ENCODE measurements at regions not wholly inside any gene's neighbourhood (a gene's known extent, or its start where the extent isn't known, plus 50 kb on each side); places are given as distances from the start of the nearest gene placed in this dataset.

DNA sequence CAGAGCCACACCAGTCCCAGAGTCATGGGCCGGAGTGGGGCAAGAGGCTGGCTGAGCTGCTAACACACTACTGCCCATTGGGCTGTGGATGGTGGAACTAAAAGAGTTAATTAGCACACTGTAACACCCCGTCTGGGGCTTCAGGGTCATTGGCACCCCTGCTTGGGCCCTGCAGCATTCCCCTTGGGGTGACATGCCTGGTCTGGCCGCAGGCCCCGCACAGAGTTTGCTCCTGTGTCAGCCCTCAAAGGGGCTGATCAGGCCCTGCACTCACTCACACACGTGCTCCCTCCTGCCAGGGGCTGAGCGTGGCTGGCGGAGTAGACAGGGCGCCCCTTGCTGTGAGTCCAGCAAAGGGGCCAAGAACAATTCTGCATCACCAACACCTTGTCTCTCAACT is 1499.6 kb upstream of the TMEM132C start:
- Histone ChIP-seq H3K23ac (ENCODE audit: low read depth, low read length, poor library complexity) (no peak overlapping the region), H4K91ac (ENCODE audit: low read depth, low read length, poor library complexity) (no peak overlapping the region), H3K4me3 (ENCODE audit: low read length in 2 of 2) (no peak overlapping the region), H2BK5ac (ENCODE audit: low read length) (no peak overlapping the region), H4K8ac (ENCODE audit: low read depth, low read length) (no peak overlapping the region), H3K36me3 (replicated peaks in 1 of 2; ENCODE audit: control insufficient read depth in 2 of 2, insufficient read depth in 2 of 2, low read length in 2 of 2) (no peaks in the 10 kb centered on the region), H3K4ac (ENCODE audit: low read length) (no peak overlapping the region), H3K27me3 (ENCODE audit: control insufficient read depth in 3 of 3, insufficient read depth in 3 of 3, low read depth in 1 of 3, low read length in 3 of 3) (no peaks in the 10 kb centered on the region), H3K4me1 (ENCODE audit: control insufficient read depth in 2 of 2, insufficient read depth in 1 of 2, low read depth in 1 of 2, low read length in 2 of 2) (no peaks in the 10 kb centered on the region), H2AK5ac (ENCODE audit: low read depth, low read length) (no peak overlapping the region), H2BK15ac (ENCODE audit: low read length) (no peak overlapping the region), H2AFZ (ENCODE audit: low read length) (no peak overlapping the region), H3K14ac (ENCODE audit: low read length) (no peak overlapping the region), H2BK12ac (ENCODE audit: low read length) (no peak overlapping the region), H3K27ac (replicated peaks; ENCODE audit: low read length) (no peak overlapping the region), H2BK120ac (ENCODE audit: low read depth, low read length) (no peak overlapping the region), H3K4me2 (ENCODE audit: insufficient read depth, low read length, poor library complexity, severe bottlenecking) (no peak overlapping the region), H3K18ac (ENCODE audit: low read length) (peak overlapping the region; percentile 41), H3K9me3 (replicated peaks in 1 of 2; ENCODE audit: control insufficient read depth in 2 of 2, insufficient read depth in 1 of 2, low read depth in 1 of 2, low read length in 2 of 2) (peaks cover 0 to 8% of the 10 kb centered on the region in 2 donors), H3K9ac (ENCODE audit: low read depth, low read length, poor library complexity) (no peak overlapping the region), H3K79me1 (ENCODE audit: low read depth, low read length) (no peaks in the 10 kb centered on the region)
- no peak for DNase-seq (ENCODE audit: low spot score)
- no CpG with 5 or more reads among the region's 8 CpGs for WGBS, 2 donors (ENCODE audit: extremely low coverage in 2 of 2, insufficient read length in 2 of 2, insufficient replicate concordance in 1 of 2)

DNA sequence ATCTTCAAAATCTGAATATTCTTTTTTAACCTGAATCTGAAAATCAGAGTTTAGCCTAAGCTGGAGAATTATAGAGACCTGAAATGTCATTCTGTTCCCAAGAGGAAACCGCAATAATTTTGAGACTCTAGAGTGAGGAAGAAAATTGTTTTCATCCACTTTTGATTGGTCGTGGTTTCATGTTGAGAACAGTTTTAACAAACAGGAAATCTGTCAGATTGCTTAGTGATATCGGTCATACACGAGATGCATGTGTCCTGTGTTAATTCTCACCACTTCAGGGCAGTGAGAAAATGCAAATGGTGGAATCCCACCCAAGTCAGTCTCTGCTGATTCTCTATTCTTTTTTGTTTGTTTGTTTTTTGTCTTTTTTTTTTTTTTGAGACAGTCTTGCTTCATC is 1498.5 kb upstream of the TMEM132C start:
- H4K91ac ChIP-seq (ENCODE audit: low read depth, low read length, poor library complexity): no peak overlapping the region
- no peak overlapping the region for H3K23ac ChIP-seq (ENCODE audit: low read depth, low read length, poor library complexity)
- no peak overlapping the region for H2BK120ac ChIP-seq (ENCODE audit: low read depth, low read length)
- H3K9ac ChIP-seq (ENCODE audit: low read depth, low read length, poor library complexity): no peak overlapping the region
- H4K8ac ChIP-seq (ENCODE audit: low read depth, low read length): no peak overlapping the region
- no peaks in the 10 kb centered on the region for H3K27me3 ChIP-seq (ENCODE audit: control insufficient read depth in 3 of 3, insufficient read depth in 3 of 3, low read depth in 1 of 3, low read length in 3 of 3)
- no peak overlapping the region for H3K27ac ChIP-seq (replicated peaks; ENCODE audit: low read length)
- no peak overlapping the region for H2BK5ac ChIP-seq (ENCODE audit: low read length)
- H2AK5ac ChIP-seq (ENCODE audit: low read depth, low read length): no peak overlapping the region
- H2AFZ ChIP-seq (ENCODE audit: low read length): no peak overlapping the region
- DNase-seq (ENCODE audit: low spot score): no peak
- H3K4me2 ChIP-seq (ENCODE audit: insufficient read depth, low read length, poor library complexity, severe bottlenecking): no peak overlapping the region
- H3K4me3 ChIP-seq (ENCODE audit: low read length in 2 of 2): no peak overlapping the region
- H3K36me3 ChIP-seq (replicated peaks in 1 of 2; ENCODE audit: control insufficient read depth in 2 of 2, insufficient read depth in 2 of 2, low read length in 2 of 2): no peaks in the 10 kb centered on the region
- peaks cover 0 to 6% of the 10 kb centered on the region in 2 donors for H3K9me3 ChIP-seq (replicated peaks in 1 of 2; ENCODE audit: control insufficient read depth in 2 of 2, insufficient read depth in 1 of 2, low read depth in 1 of 2, low read length in 2 of 2)
- H3K4ac ChIP-seq (ENCODE audit: low read length): no peak overlapping the region
- H2BK12ac ChIP-seq (ENCODE audit: low read length): no peak overlapping the region
- no CpG with 5 or more reads among the region's 4 CpGs for WGBS, 2 donors (ENCODE audit: extremely low coverage in 2 of 2, insufficient read length in 2 of 2, insufficient replicate concordance in 1 of 2)
- H3K4me1 ChIP-seq (ENCODE audit: control insufficient read depth in 2 of 2, insufficient read depth in 1 of 2, low read depth in 1 of 2, low read length in 2 of 2): no peaks in the 10 kb centered on the region
- H3K14ac ChIP-seq (ENCODE audit: low read length): no peak overlapping the region
- H2BK15ac ChIP-seq (ENCODE audit: low read length): no peak overlapping the region
- no peaks in the 10 kb centered on the region for H3K79me1 ChIP-seq (ENCODE audit: low read depth, low read length)
- H3K18ac ChIP-seq (ENCODE audit: low read length): no peak overlapping the region

DNA sequence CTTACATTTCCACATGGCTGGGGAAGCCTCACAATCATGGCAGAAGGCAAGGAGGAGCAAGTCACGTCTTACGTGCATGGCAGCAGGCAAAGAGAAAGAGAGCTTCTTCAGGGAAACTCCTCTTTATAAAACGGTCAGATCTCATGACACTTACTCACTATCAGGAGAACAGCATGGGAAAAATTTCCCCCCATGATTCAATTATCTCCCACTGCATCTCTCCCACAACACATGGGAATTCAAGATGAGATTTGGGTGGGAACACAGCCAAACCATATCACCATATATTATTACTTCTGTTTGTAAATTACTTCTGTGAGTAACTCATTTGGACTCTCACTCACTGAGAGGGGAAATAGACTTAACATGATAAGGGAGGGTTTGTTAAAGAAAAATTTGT is 1496.8 kb upstream of the TMEM132C start:
- Histone ChIP-seq H2BK120ac (ENCODE audit: low read depth, low read length) (no peak overlapping the region), H2BK12ac (ENCODE audit: low read length) (no peak overlapping the region), H3K4ac (ENCODE audit: low read length) (no peak overlapping the region), H3K4me3 (ENCODE audit: low read length in 2 of 2) (no peak overlapping the region), H4K91ac (ENCODE audit: low read depth, low read length, poor library complexity) (no peak overlapping the region), H3K4me2 (ENCODE audit: insufficient read depth, low read length, poor library complexity, severe bottlenecking) (no peak overlapping the region), H3K27ac (replicated peaks; ENCODE audit: low read length) (no peak overlapping the region), H3K4me1 (ENCODE audit: control insufficient read depth in 2 of 2, insufficient read depth in 1 of 2, low read depth in 1 of 2, low read length in 2 of 2) (no peaks in the 10 kb centered on the region), H3K23ac (ENCODE audit: low read depth, low read length, poor library complexity) (no peak overlapping the region), H2AFZ (ENCODE audit: low read length) (no peak overlapping the region), H4K8ac (ENCODE audit: low read depth, low read length) (no peak overlapping the region), H3K18ac (ENCODE audit: low read length) (no peak overlapping the region), H3K79me1 (ENCODE audit: low read depth, low read length) (no peaks in the 10 kb centered on the region), H3K36me3 (replicated peaks in 1 of 2; ENCODE audit: control insufficient read depth in 2 of 2, insufficient read depth in 2 of 2, low read length in 2 of 2) (no peaks in the 10 kb centered on the region), H2BK5ac (ENCODE audit: low read length) (no peak overlapping the region), H2BK15ac (ENCODE audit: low read length) (no peak overlapping the region), H3K9ac (ENCODE audit: low read depth, low read length, poor library complexity) (no peak overlapping the region), H3K9me3 (replicated peaks in 1 of 2; ENCODE audit: control insufficient read depth in 2 of 2, insufficient read depth in 1 of 2, low read depth in 1 of 2, low read length in 2 of 2) (peaks cover 0 to 4% of the 10 kb centered on the region in 2 donors), H2AK5ac (ENCODE audit: low read depth, low read length) (no peak overlapping the region), H3K14ac (ENCODE audit: low read length) (no peak overlapping the region), H3K27me3 (ENCODE audit: control insufficient read depth in 3 of 3, insufficient read depth in 3 of 3, low read depth in 1 of 3, low read length in 3 of 3) (no peaks in the 10 kb centered on the region)
- no CpG with 5 or more reads among the region's 3 CpGs for WGBS, 2 donors (ENCODE audit: extremely low coverage in 2 of 2, insufficient read length in 2 of 2, insufficient replicate concordance in 1 of 2)
- DNase-seq (ENCODE audit: low spot score): no peak

DNA sequence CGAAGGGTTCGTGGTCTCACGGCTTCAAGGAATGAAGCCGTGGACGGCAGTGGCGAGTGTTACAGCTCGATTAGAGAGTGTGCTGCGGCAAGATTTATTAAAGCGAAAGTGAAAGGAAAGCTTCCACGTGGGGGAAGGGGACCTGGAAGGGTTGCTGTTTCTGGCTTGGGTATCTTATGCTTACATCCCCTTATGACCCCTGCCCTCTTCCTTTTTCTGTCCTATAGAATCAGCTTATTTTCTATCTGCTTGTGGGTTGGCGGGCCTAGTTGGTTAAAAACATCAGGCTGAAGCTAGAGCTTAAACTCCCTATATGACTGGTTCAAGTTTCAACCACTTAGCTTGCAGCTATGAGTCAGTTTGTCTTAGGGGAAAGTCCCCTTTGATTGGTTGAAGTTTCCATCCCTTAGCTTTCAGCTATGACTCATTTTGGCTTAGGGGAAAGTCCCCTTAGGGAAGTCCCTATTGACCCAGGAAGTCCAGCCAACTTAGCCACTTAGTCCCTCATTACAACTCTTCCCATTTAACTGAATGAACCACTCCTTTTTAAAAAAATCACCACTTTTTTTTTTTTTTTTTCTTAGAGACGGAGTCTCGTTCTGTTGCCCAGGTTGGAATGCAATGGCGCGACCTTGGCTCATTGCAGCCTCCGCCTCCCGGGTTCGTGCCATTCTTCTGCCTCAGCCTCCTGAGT is 1494.7 kb upstream of the TMEM132C start:
- no peak for DNase-seq (ENCODE audit: low spot score)

More for the DNA sequence above, 1494.7 kb upstream of the TMEM132C start:
- Histone ChIP-seq H3K18ac (ENCODE audit: low read length) (no peak overlapping the region), H2BK5ac (ENCODE audit: low read length) (no peak overlapping the region), H3K23ac (ENCODE audit: low read depth, low read length, poor library complexity) (no peak overlapping the region), H3K9me3 (replicated peaks in 1 of 2; ENCODE audit: control insufficient read depth in 2 of 2, insufficient read depth in 1 of 2, low read depth in 1 of 2, low read length in 2 of 2) (no peaks in the 10 kb centered on the region), H4K91ac (ENCODE audit: low read depth, low read length, poor library complexity) (no peak overlapping the region), H2BK15ac (ENCODE audit: low read length) (no peak overlapping the region), H2BK12ac (ENCODE audit: low read length) (no peak overlapping the region), H3K27ac (replicated peaks; ENCODE audit: low read length) (no peak overlapping the region), H3K36me3 (replicated peaks in 1 of 2; ENCODE audit: control insufficient read depth in 2 of 2, insufficient read depth in 2 of 2, low read length in 2 of 2) (no peaks in the 10 kb centered on the region), H2AK5ac (ENCODE audit: low read depth, low read length) (no peak overlapping the region), H3K4ac (ENCODE audit: low read length) (no peak overlapping the region), H3K9ac (ENCODE audit: low read depth, low read length, poor library complexity) (no peak overlapping the region), H2BK120ac (ENCODE audit: low read depth, low read length) (no peak overlapping the region), H2AFZ (ENCODE audit: low read length) (peak overlapping the region; percentile 34), H3K4me3 (ENCODE audit: low read length in 2 of 2) (no peak overlapping the region), H3K27me3 (ENCODE audit: control insufficient read depth in 3 of 3, insufficient read depth in 3 of 3, low read depth in 1 of 3, low read length in 3 of 3) (no peaks in the 10 kb centered on the region), H3K4me2 (ENCODE audit: insufficient read depth, low read length, poor library complexity, severe bottlenecking) (no peak overlapping the region), H3K4me1 (ENCODE audit: control insufficient read depth in 2 of 2, insufficient read depth in 1 of 2, low read depth in 1 of 2, low read length in 2 of 2) (no peaks in the 10 kb centered on the region), H4K8ac (ENCODE audit: low read depth, low read length) (no peak overlapping the region), H3K14ac (ENCODE audit: low read length) (no peak overlapping the region), H3K79me1 (ENCODE audit: low read depth, low read length) (no peaks in the 10 kb centered on the region)
- WGBS, 2 donors (ENCODE audit: extremely low coverage in 2 of 2, insufficient read length in 2 of 2, insufficient replicate concordance in 1 of 2): no CpG with 5 or more reads among the region's 18 CpGs
